ENCODE measurements at regions not wholly inside any gene's neighbourhood (a gene's known extent, or its start where the extent isn't known, plus 50 kb on each side); places are given as distances from the start of the nearest gene placed in this dataset.

- no peaks in the 10 kb centered on the region for H3K27me3 ChIP-seq
- H3K4me3 ChIP-seq, result no peak overlapping the region
- H3K9me3 ChIP-seq, result no peaks in the 10 kb centered on the region
- H3K27ac ChIP-seq, result no peak overlapping the region
- DNase-seq (ENCODE audit: low spot score), result no peak
- no peaks in the 10 kb centered on the region for H3K4me1 ChIP-seq
- no peaks in the 10 kb centered on the region for H3K36me3 ChIP-seq
- no peak for TF ChIP-seq CTCF (IDR thresholded peaks at IDR 0.05)
Measured at GRCh38 chr20:11754451-11754850, 163.2 kb upstream of the BTBD3 start.

GRCh38 chr20:11755071-11755841 lies 162.4 kb upstream of the BTBD3 start:
- Histone ChIP-seq H3K27me3 (no peaks in the 10 kb centered on the region), H3K9me3 (no peaks in the 10 kb centered on the region), H3K4me3 (no peak overlapping the region), H3K4me1 (no peaks in the 10 kb centered on the region), H3K36me3 (no peaks in the 10 kb centered on the region), H3K27ac (no peak overlapping the region)
- TF ChIP-seq CTCF (IDR thresholded peaks at IDR 0.05), result no peak
- DNase-seq (ENCODE audit: low spot score), result no peak

- no peak for TF ChIP-seq CTCF (IDR thresholded peaks at IDR 0.05)
- no peak for DNase-seq (ENCODE audit: low spot score)
- H3K9me3 ChIP-seq, result no peaks in the 10 kb centered on the region
- no peak overlapping the region for H3K27ac ChIP-seq
- no peak overlapping the region for H3K4me3 ChIP-seq
- H3K27me3 ChIP-seq, result no peaks in the 10 kb centered on the region
- no peaks in the 10 kb centered on the region for H3K36me3 ChIP-seq
- H3K4me1 ChIP-seq, result no peaks in the 10 kb centered on the region
Measured at GRCh38 chr20:11761497-11761896, 156.2 kb upstream of the BTBD3 start.

GRCh38 chr20:11766961-11767360 lies 150.7 kb upstream of the BTBD3 start:
- no peaks in the 10 kb centered on the region for H3K36me3 ChIP-seq
- H3K27me3 ChIP-seq, result no peaks in the 10 kb centered on the region
- no peaks in the 10 kb centered on the region for H3K4me1 ChIP-seq
- no peak for DNase-seq (ENCODE audit: low spot score)
- H3K27ac ChIP-seq, result no peak overlapping the region
- no peaks in the 10 kb centered on the region for H3K9me3 ChIP-seq
- H3K4me3 ChIP-seq, result no peak overlapping the region
- TF ChIP-seq CTCF (IDR thresholded peaks at IDR 0.05), result no peak

- TF ChIP-seq CTCF (IDR thresholded peaks at IDR 0.05), result no peak
- Histone ChIP-seq H3K9me3 (peaks cover 0 to 13% of the 10 kb centered on the region in 2 donors), H3K36me3 (no peaks in the 10 kb centered on the region), H3K27ac (no peak overlapping the region), H3K4me1 (no peaks in the 10 kb centered on the region), H3K27me3 (no peaks in the 10 kb centered on the region), H3K4me3 (no peak overlapping the region)
- no peak for DNase-seq (ENCODE audit: low spot score)
Measured at GRCh38 chr20:11769825-11770224, 147.9 kb upstream of the BTBD3 start.

GRCh38 chr20:11772226-11772730 lies 145.4 kb upstream of the BTBD3 start:
- H3K4me3 ChIP-seq, result no peak overlapping the region
- TF ChIP-seq CTCF (IDR thresholded peaks at IDR 0.05), result no peak
- no peak overlapping the region for H3K27ac ChIP-seq
- DNase-seq (ENCODE audit: low spot score), result no peak
- peaks cover 0 to 13% of the 10 kb centered on the region in 2 donors for H3K9me3 ChIP-seq
- H3K4me1 ChIP-seq, result no peaks in the 10 kb centered on the region
- no peaks in the 10 kb centered on the region for H3K36me3 ChIP-seq
- no peaks in the 10 kb centered on the region for H3K27me3 ChIP-seq

Measured in right atrium auricular region (tissue), 2 donors.